Liver (tissue), 8 donors: ENCODE measurements at regions not wholly inside any gene's neighbourhood (a gene's known extent, or its start where the extent isn't known, plus 50 kb on each side); places are given as distances from the start of the nearest gene placed in this dataset.

Source experiments
- DNase-seq: peaks from one replicate; pipeline ENCODE4 v3.0.0-alpha.2; 2017; ENCODE audit warnings: low spot score
- H3K27ac ChIP-seq, 2 donors: one replicate each; pipeline ENCODE4 v1.7.0; 2013; ENCODE audit warnings: inconsistent platforms in 2 of 2, low read length in 2 of 2, control low read depth in 1 of 2, low read depth in 1 of 2, mild to moderate bottlenecking in 1 of 2
- H3K27me3 ChIP-seq, 4 donors: one replicate each; pipeline versions ENCODE4 v1.6.1 to v1.7.0; 2013; ENCODE audit warnings: low read length in 3 of 4, inconsistent platforms in 1 of 4, mild to moderate bottlenecking in 1 of 4, moderate library complexity in 1 of 4; ENCODE audit not compliant: control insufficient read depth in 4 of 4, insufficient read depth in 4 of 4
- H3K36me3 ChIP-seq, 4 donors: one replicate each; pipeline versions ENCODE4 v1.6.1 to v1.7.0; 2013; ENCODE audit warnings: low read length in 3 of 4, mild to moderate bottlenecking in 3 of 4, low read depth in 1 of 4, moderate library complexity in 1 of 4; ENCODE audit not compliant: control insufficient read depth in 4 of 4, insufficient read depth in 3 of 4
- H3K4me1 ChIP-seq, 4 donors: one replicate each; pipeline versions ENCODE4 v1.6.1 to v1.7.0; 2013; ENCODE audit warnings: low read length in 3 of 4, mild to moderate bottlenecking in 3 of 4, moderate library complexity in 1 of 4; ENCODE audit not compliant: control insufficient read depth in 4 of 4, insufficient read depth in 4 of 4
- H3K4me3 ChIP-seq, 3 donors: one replicate each; pipeline versions ENCODE4 v1.6.1 to v1.7.0; 2013; ENCODE audit warnings: low read length in 3 of 3, control low read depth in 1 of 3, low read depth in 1 of 3, mild to moderate bottlenecking in 1 of 3
- H3K9ac ChIP-seq, 2 donors: one replicate each; pipeline ENCODE4 v1.7.0; 2013; ENCODE audit warnings: low read length in 2 of 2, mild to moderate bottlenecking in 2 of 2, moderate library complexity in 2 of 2, control low read depth in 1 of 2, low read depth in 1 of 2
- H3K9me3 ChIP-seq, 4 donors: one replicate each; pipeline versions ENCODE4 v1.6.1 to v1.7.0; 2013; ENCODE audit warnings: low read length in 3 of 4; ENCODE audit not compliant: control insufficient read depth in 4 of 4
- ATF3 ChIP-seq: IDR thresholded peaks from 2 replicates; pipeline ENCODE4 v1.6.1; 2016; ENCODE audit warnings: antibody characterized with exemption
- CTCF ChIP-seq: fragments of 150-350 bp; IDR thresholded peaks from 2 replicates; pipeline ENCODE4 v1.5.1; 2017; ENCODE audit warnings: improper control_type of control experiment, low read depth, low read length; ENCODE audit not compliant: missing input control
- EGR1 ChIP-seq, 2 donors: IDR thresholded peaks; 2 replicates each; pipeline ENCODE4 v1.6.1; 2016 to 2018; ENCODE audit warnings: antibody characterized with exemption in 2 of 2, low read depth in 2 of 2
- FOXA1 ChIP-seq: IDR thresholded peaks from 2 replicates; pipeline ENCODE4 v1.6.1; 2016; ENCODE audit warnings: antibody characterized with exemption
- FOXA2 ChIP-seq: IDR thresholded peaks from 2 replicates; pipeline ENCODE4 v1.6.1; 2016; ENCODE audit warnings: antibody characterized with exemption
- GABPA ChIP-seq, 2 donors: IDR thresholded peaks in 1 of 2; conservative IDR thresholded peaks in 1 of 2; 2 replicates each; pipeline ENCODE4 v1.6.1; 2016; ENCODE audit warnings: antibody characterized with exemption in 2 of 2, mild to moderate bottlenecking in 1 of 2, moderate library complexity in 1 of 2
- JUND ChIP-seq, 2 donors: IDR thresholded peaks; 2 replicates each; pipeline ENCODE4 v1.6.1; 2016; ENCODE audit warnings: antibody characterized with exemption in 2 of 2
- MAX ChIP-seq: IDR thresholded peaks from 2 replicates; pipeline ENCODE4 v1.6.1; 2016; ENCODE audit warnings: antibody characterized with exemption
- NR2F2 ChIP-seq: IDR thresholded peaks from 2 replicates; pipeline ENCODE4 v1.6.1; 2016; ENCODE audit warnings: antibody characterized with exemption
- REST ChIP-seq: IDR thresholded peaks from 2 replicates; pipeline ENCODE4 v1.6.1; 2016; ENCODE audit warnings: antibody characterized with exemption, mild to moderate bottlenecking
- TAF1 ChIP-seq: conservative IDR thresholded peaks from 2 replicates; pipeline ENCODE4 v1.6.1; 2016; ENCODE audit warnings: antibody characterized with exemption, mild to moderate bottlenecking
- YY1 ChIP-seq: IDR thresholded peaks from 2 replicates; pipeline ENCODE4 v1.6.1; 2016; ENCODE audit warnings: antibody characterized with exemption, mild to moderate bottlenecking
- WGBS: extraction: QIAGEN DNeasy Blood & Tissue Kit; methylation state at CpG from one replicate; pipeline ENCODE4 v1.1.7; 2013; 5-methylcytosine and 5-hydroxymethylcytosine counted together
- donor health status: healthy.
- donor health status: healthy.
- donor health status: healthy.
- donor health status: healthy.
- donor health status: healthy.

- TF ChIP-seq CTCF (no peak), MAX (no peak), REST (no peak), FOXA2 (no peak)
- Histone ChIP-seq H3K9me3 (no peaks in the 10 kb centered on the region), H3K9ac (no peak overlapping the region), H3K27ac (no peak overlapping the region), H3K27me3 (no peaks in the 10 kb centered on the region), H3K36me3 (no peaks in the 10 kb centered on the region), H3K4me1 (no peaks in the 10 kb centered on the region), H3K4me3 (no peak overlapping the region)
- DNase-seq: no peak
- WGBS: 98% methylated on average over 5 of the region's 5 CpGs
These were observed 87.8 kb upstream of the SPRY4 start for GRCh38 chr5:142412581-142412980.

- DNase-seq: no peak
- Histone ChIP-seq H3K9me3 (no peaks in the 10 kb centered on the region), H3K27ac (no peak overlapping the region), H3K9ac (no peak overlapping the region), H3K4me3 (no peak overlapping the region), H3K36me3 (no peaks in the 10 kb centered on the region), H3K4me1 (no peaks in the 10 kb centered on the region), H3K27me3 (no peaks in the 10 kb centered on the region)
- TF ChIP-seq TAF1 (no peak), EGR1 (IDR thresholded peaks at IDR 0.05; ENCODE audit: low read depth in 2 of 2) (no peak), FOXA1 (no peak), MAX (no peak), GABPA (IDR thresholded peaks at IDR 0.05 in 1 of 2, conservative IDR thresholded peaks at IDR 0.05 in 1 of 2) (no peak), ATF3 (no peak), FOXA2 (no peak), YY1 (no peak), NR2F2 (no peak)
- WGBS: 88% methylated on average over 4 of the region's 4 CpGs
These were observed 87.0 kb upstream of the SPRY4 start for GRCh38 chr5:142411656-142412425.

GRCh38 chr5:142411103-142411502, 86.3 kb upstream of the SPRY4 start:
- Histone ChIP-seq H3K27ac (no peak overlapping the region), H3K9ac (no peak overlapping the region), H3K4me1 (no peaks in the 10 kb centered on the region), H3K4me3 (no peak overlapping the region), H3K27me3 (no peaks in the 10 kb centered on the region), H3K9me3 (no peaks in the 10 kb centered on the region), H3K36me3 (no peaks in the 10 kb centered on the region)
- no peak for DNase-seq
- WGBS: 92% methylated on average over 7 of the region's 7 CpGs
- no peak for TF ChIP-seq FOXA1
- no peak for TF ChIP-seq TAF1
- TF ChIP-seq REST: no peak
- no peak for TF ChIP-seq CTCF
- TF ChIP-seq JUND (IDR thresholded peaks at IDR 0.05): no peak
- no peak for TF ChIP-seq ATF3
- no peak for TF ChIP-seq GABPA (IDR thresholded peaks at IDR 0.05 in 1 of 2, conservative IDR thresholded peaks at IDR 0.05 in 1 of 2)
- no peak for TF ChIP-seq EGR1 (IDR thresholded peaks at IDR 0.05; ENCODE audit: low read depth in 2 of 2)
